Endothelial cell of umbilical vein (primary cell): ENCODE measurements at regions not wholly inside any gene's neighbourhood (a gene's known extent, or its start where the extent isn't known, plus 50 kb on each side); places are given as distances from the start of the nearest gene placed in this dataset.

Experiments
- BruUV-seq: library from RNA; stranded (reverse); fragments of 400-500 nt; replicated peaks from 2 replicates; lab custom pipeline; 2021; lab: Mats Ljungman, UMichigan
- CTCF ChIA-PET: fragments of 300-600, 350-600 bp; sonication (Branson Sonifier 250); formaldehyde crosslinking; loops from one replicate; lab custom pipeline; 2021; ENCODE audit warnings: antibody characterized with exemption, inconsistent platforms; lab: Charles Lee
- POLR2A ChIA-PET: fragments of 300-600, 350-600 bp; sonication (Branson Sonifier 250); formaldehyde crosslinking; loops from one replicate; lab custom pipeline; 2021; ENCODE audit warnings: antibody characterized with exemption, inconsistent platforms; lab: Charles Lee
- DNase-seq: peaks from one replicate; pipeline ENCODE4 v3.0.0-alpha.2; 2011; ENCODE audit warnings: low read depth, low spot score
- FAIRE-seq: peaks from 2 replicates; lab custom pipeline; 2011; peaks lifted over from hg19 to GRCh38; lab: Jason Lieb, UNC
- H2AFZ ChIP-seq: 2 replicates; pipeline ENCODE4 v1.6.0; 2012; ENCODE audit warnings: low read depth, low read length, control low read depth, inconsistent platforms
- H3K27ac ChIP-seq: 2 replicates; pipeline ENCODE4 v1.5.1; 2011; ENCODE audit warnings: low read depth, mild to moderate bottlenecking, control low read depth, low read length, moderate library complexity; ENCODE audit not compliant: insufficient read depth
- H3K27me3 ChIP-seq, 2 experiments: 2 replicates each; pipeline versions ENCODE4 v1.6.0 to v1.6.1; 2011; ENCODE audit warnings: low read length in 2 of 2, mixed read lengths in 1 of 2; ENCODE audit not compliant: control insufficient read depth in 2 of 2, insufficient read depth in 2 of 2
- H3K36me3 ChIP-seq, 2 experiments: 2 replicates in 1 of 2; 3 replicates in 1 of 2; pipeline ENCODE4 v1.5.1; 2011; ENCODE audit warnings: low read length in 2 of 2, mild to moderate bottlenecking in 1 of 2, moderate library complexity in 1 of 2; ENCODE audit not compliant: control insufficient read depth in 2 of 2, insufficient read depth in 2 of 2; ENCODE audit errors: extremely low read depth in 1 of 2
- H3K4me1 ChIP-seq: 3 replicates; pipeline ENCODE4 v1.5.1; 2011; ENCODE audit warnings: mild to moderate bottlenecking, low read length; ENCODE audit not compliant: control insufficient read depth, insufficient read depth; ENCODE audit errors: extremely low read depth
- H3K4me2 ChIP-seq: 2 replicates; pipeline ENCODE4 v1.6.1; 2011; ENCODE audit warnings: low read length, control low read depth, mixed read lengths; ENCODE audit not compliant: insufficient read depth
- H3K4me3 ChIP-seq, 3 experiments: fragments of 200-600 bp in 1 of 3; sonication (generic), shearing (Covaris generic) in 1 of 3; replicated peaks in 1 of 3; 2 replicates each; pipeline ENCODE4 v1.5.1; 2011 to 2016; ENCODE audit warnings: control low read depth in 3 of 3, low read length in 3 of 3, mild to moderate bottlenecking in 2 of 3, inconsistent platforms in 1 of 3, low read depth in 1 of 3, moderate library complexity in 1 of 3; ENCODE audit not compliant: insufficient read depth in 1 of 3
- H3K79me2 ChIP-seq: 2 replicates; pipeline ENCODE4 v1.6.0; 2012; ENCODE audit warnings: low read length, inconsistent platforms; ENCODE audit not compliant: control insufficient read depth, insufficient read depth
- H3K9ac ChIP-seq: replicated peaks from 2 replicates; pipeline ENCODE3; 2011; ENCODE audit warnings: low read length, control low read depth; ENCODE audit not compliant: insufficient read depth; ENCODE audit errors: extremely low read depth
- H3K9me1 ChIP-seq: replicated peaks from 3 replicates; pipeline ENCODE4 v1.6.0; 2011; ENCODE audit warnings: mild to moderate bottlenecking, low read length; ENCODE audit not compliant: control insufficient read depth, insufficient read depth; ENCODE audit errors: extremely low read depth
- H3K9me3 ChIP-seq: replicated peaks from 2 replicates; pipeline ENCODE4 v1.5.1; 2012; ENCODE audit warnings: low read length, inconsistent platforms; ENCODE audit not compliant: control insufficient read depth, insufficient read depth
- H4K20me1 ChIP-seq: replicated peaks from 2 replicates; pipeline ENCODE3; 2011; ENCODE audit warnings: mild to moderate bottlenecking, low read length; ENCODE audit not compliant: control insufficient read depth, insufficient read depth; ENCODE audit errors: extremely low read depth
- CTCF ChIP-seq, 2 donors: IDR thresholded peaks; 1 replicate in 1 of 2; 2 replicates in 1 of 2; pipeline ENCODE4 v1.5.1; 2011; ENCODE audit warnings: low read length in 2 of 2, mild to moderate bottlenecking in 2 of 2, moderate library complexity in 2 of 2, control low read depth in 1 of 2, inconsistent platforms in 1 of 2, low read depth in 1 of 2; ENCODE audit not compliant: insufficient read depth in 1 of 2; ENCODE audit errors: extremely low read depth in 1 of 2
- EZH2 ChIP-seq: IDR thresholded peaks from 2 replicates; pipeline ENCODE4 v1.6.1; 2012; ENCODE audit warnings: borderline replicate concordance, low read depth, mild to moderate bottlenecking, moderate library complexity, low read length, inconsistent platforms; ENCODE audit not compliant: severe bottlenecking
- FOS ChIP-seq: IDR thresholded peaks from 2 replicates; pipeline ENCODE4 v1.6.1; 2011; ENCODE audit warnings: mild to moderate bottlenecking, low read length, moderate library complexity, borderline replicate concordance; ENCODE audit not compliant: insufficient read depth
- GATA2 ChIP-seq: IDR thresholded peaks from 2 replicates; pipeline ENCODE4 v1.7.0; 2011; ENCODE audit warnings: low read depth, mild to moderate bottlenecking, moderate library complexity, mixed read lengths, low read length; ENCODE audit not compliant: insufficient read length, insufficient read depth
- JUN ChIP-seq: IDR thresholded peaks from 2 replicates; pipeline ENCODE4 v1.6.1; 2011; ENCODE audit warnings: borderline replicate concordance, low read depth; ENCODE audit not compliant: insufficient read length, insufficient read depth
- MYC ChIP-seq: IDR thresholded peaks from one replicate; pipeline ENCODE4 v1.6.1; 2011; ENCODE audit warnings: mild to moderate bottlenecking, low read depth, low read length
- POLR2AphosphoS5 ChIP-seq: IDR thresholded peaks from 2 replicates; pipeline ENCODE4 v1.6.1; 2012; ENCODE audit warnings: low read depth, mild to moderate bottlenecking, control low read depth, low read length, moderate library complexity; ENCODE audit not compliant: insufficient read depth
- dilution Hi-C: fragments of 300-500 bp; cut with MboI; formaldehyde crosslinking; loops from one replicate; pipeline ENCODE4 v1.15.0; 2019; ENCODE audit warnings: low sequenced_read_pairs; ENCODE audit not compliant: extremely low pct_ligation_motif_present
- intact Hi-C: fragments of 100-400 bp; cut with micrococcal nuclease; formaldehyde crosslinking; loops from one replicate; pipeline ENCODE4 v1.10.0; 2022

DNA sequence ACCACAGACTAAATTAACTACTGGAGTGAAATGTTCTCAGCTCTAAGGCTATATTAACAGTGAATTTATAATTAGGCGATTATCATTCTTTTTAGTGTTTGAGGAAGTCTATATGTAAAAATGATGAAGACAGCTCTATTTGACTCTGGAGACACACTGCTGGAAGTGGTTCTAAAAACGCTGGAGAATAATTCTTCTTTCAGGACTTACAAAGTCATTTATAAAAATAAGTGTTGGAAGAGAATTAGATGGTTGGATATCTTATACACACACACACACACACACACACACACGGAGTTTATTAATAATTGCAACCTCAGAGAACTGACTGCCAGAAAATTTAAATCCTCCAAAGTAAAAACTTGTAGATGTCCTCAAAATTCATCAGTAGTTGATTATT, 1171.3 kb downstream of the EFNB2 start:
- intact Hi-C loops (no loop called here), dilution Hi-C loops (no loop called here)
- DNase-seq (no peak), FAIRE-seq (no peak)
- no peaks in the 10 kb centered on the region for H3K79me2 ChIP-seq
- POLR2A ChIA-PET: no interaction called here
- CTCF ChIA-PET: interaction anchor here (1.7 kb wide), 1 partner anchor 14 kb away, joined by 6 read pairs; no protein-coding TSS in a partner anchor
- no peak for TF ChIP-seq POLR2AphosphoS5
- no peak for TF ChIP-seq CTCF (IDR thresholded peaks at IDR 0.05; ENCODE audit: extremely low read depth in 1 of 2, insufficient read depth in 1 of 2, low read depth in 1 of 2, low read length in 2 of 2)
- TF ChIP-seq GATA2: no peak
- TF ChIP-seq FOS: no peak
- TF ChIP-seq MYC: no peak
- no peak for TF ChIP-seq JUN
- TF ChIP-seq EZH2: no peak
- H3K9me3 ChIP-seq: no peaks in the 10 kb centered on the region
- H3K9me1 ChIP-seq: no peaks in the 10 kb centered on the region
- H3K27ac ChIP-seq: no peak overlapping the region
- no peaks in the 10 kb centered on the region for H3K4me1 ChIP-seq
- H2AFZ ChIP-seq: no peak overlapping the region
- H3K9ac ChIP-seq: no peak overlapping the region
- H3K4me3 ChIP-seq: no peak overlapping the region
- no peaks in the 10 kb centered on the region for H3K36me3 ChIP-seq
- H4K20me1 ChIP-seq: no peaks in the 10 kb centered on the region
- no TSS peak for BruUV-seq
- no peaks in the 10 kb centered on the region for H3K27me3 ChIP-seq
- H3K4me2 ChIP-seq: no peak overlapping the region
